ENCODE measurements at regions not wholly inside any gene's neighbourhood (a gene's known extent, or its start where the extent isn't known, plus 50 kb on each side); places are given as distances from the start of the nearest gene placed in this dataset.

- Histone ChIP-seq H3K9me3 (no peaks in the 10 kb centered on the region), H3K36me3 (no peaks in the 10 kb centered on the region), H3K27me3 (peaks cover 0 to 16% (median 0%) of the 10 kb centered on the region in 9 donors), H3K4me3 (no peak overlapping the region), H3K4me1 (peaks cover 0 to 39% (median under 1%) of the 10 kb centered on the region in 12 donors), H3K27ac (no peak overlapping the region)
- no peak for TF ChIP-seq CTCF (IDR thresholded peaks at IDR 0.05)
- no peak for TF ChIP-seq POLR2A (IDR thresholded peaks at IDR 0.05)
- intact Hi-C loops (cut with DNase I), result loop anchor here in 1 of 10 donors (5.0 kb wide), 1 partner anchor 33 kb away; no protein-coding TSS in a partner anchor
- DNase-seq (no peak), ATAC-seq (no peak)
- WGBS, 4 donors, result 72 to 83% (median 77%) methylated on average over 2 of the region's 2 CpGs
Observed at GRCh38 chr13:99080131-99080530, 102.3 kb upstream of the DOCK9 start.

GRCh38 chr13:99083981-99084380, 106.1 kb upstream of the DOCK9 start:
- no peak for ATAC-seq
- peak overlapping the region in 2 of 12 donors; percentile 76 to 88 for H3K4me3 ChIP-seq
- peaks cover 0 to 44% (median 13%) of the 10 kb centered on the region in 12 donors for H3K4me1 ChIP-seq
- peak overlapping the region in 1 of 12 donors; percentile 30 for H3K27ac ChIP-seq
- H3K27me3 ChIP-seq, result peaks cover 0 to 43% (median 0%) of the 10 kb centered on the region in 9 donors
- no peak for TF ChIP-seq CTCF (IDR thresholded peaks at IDR 0.05)
- TF ChIP-seq POLR2A (IDR thresholded peaks at IDR 0.05), result no peak
- intact Hi-C loops (cut with DNase I), result loop anchor here in 1 of 10 donors (5.0 kb wide), 1 partner anchor 37 kb away; no protein-coding TSS in a partner anchor
- H3K9me3 ChIP-seq, result no peaks in the 10 kb centered on the region
- WGBS, 4 donors, result 77 to 91% (median 87%) methylated on average over 2 of the region's 2 CpGs
- DNase-seq, result no peak
- no peaks in the 10 kb centered on the region for H3K36me3 ChIP-seq

- peak in 1 of 5 donors; percentile 18 for DNase-seq
- ATAC-seq, result no peak
- Histone ChIP-seq H3K4me1 (peaks cover 0 to 42% (median 13%) of the 10 kb centered on the region in 12 donors), H3K4me3 (peak overlapping the region; percentile 47 to 93 (median 84)), H3K9me3 (no peaks in the 10 kb centered on the region), H3K27ac (peak overlapping the region in 8 of 12 donors; percentile 10 to 92 (median 47)), H3K36me3 (no peaks in the 10 kb centered on the region), H3K27me3 (peaks cover 0 to 54% (median 0%) of the 10 kb centered on the region in 9 donors)
- no peak for TF ChIP-seq CTCF (IDR thresholded peaks at IDR 0.05)
- TF ChIP-seq POLR2A (IDR thresholded peaks at IDR 0.05), result no peak
- WGBS, 4 donors, result 37 to 47% (median 40%) methylated on average over 24 to 27 of the region's 27 CpGs
- intact Hi-C loops (cut with DNase I), result loop anchor here in 1 of 10 donors (5.0 kb wide), 1 partner anchor 243 kb away; no protein-coding TSS in a partner anchor
Observed at GRCh38 chr13:99085139-99085807, 107.4 kb upstream of the DOCK9 start.

- TF ChIP-seq POLR2A (IDR thresholded peaks at IDR 0.05) (no peak), CTCF (IDR thresholded peaks at IDR 0.05) (no peak)
- H3K4me1 ChIP-seq, result peaks cover 0 to 36% (median 13%) of the 10 kb centered on the region in 12 donors
- DNase-seq (peak in 1 of 5 donors; percentile 48), ATAC-seq (peak in 1 of 4 donors; percentile 9)
- no peaks in the 10 kb centered on the region for H3K36me3 ChIP-seq
- peaks cover 0 to 59% (median 0%) of the 10 kb centered on the region in 9 donors for H3K27me3 ChIP-seq
- intact Hi-C loops (cut with DNase I), result loop anchor here in 1 of 10 donors (5.0 kb wide), 1 partner anchor 244 kb away; no protein-coding TSS in a partner anchor
- H3K9me3 ChIP-seq, result no peaks in the 10 kb centered on the region
- H3K4me3 ChIP-seq, result peak overlapping the region; percentile 47 to 93 (median 84)
- 2 to 11% (median 7%) methylated on average over 18 to 32 of the region's 32 CpGs for WGBS, 4 donors
- H3K27ac ChIP-seq, result peak overlapping the region in 11 of 12 donors; percentile 20 to 94 (median 81)
Observed at GRCh38 chr13:99085808-99086266, 108.0 kb upstream of the DOCK9 start.
